Lower leg skin (tissue), 3 donors: ENCODE measurements at regions not wholly inside any gene's neighbourhood (a gene's known extent, or its start where the extent isn't known, plus 50 kb on each side); places are given as distances from the start of the nearest gene placed in this dataset.

ENCODE experiments used
- POLR2A ChIP-seq, 2 donors: fragments of 450-650 bp; IDR thresholded peaks; one replicate each; pipeline ENCODE4 v1.6.1; 2016 to 2017; ENCODE audit warnings: antibody characterized with exemption in 2 of 2, mild to moderate bottlenecking in 1 of 2, moderate library complexity in 1 of 2
- TF ChIP-seq, protein P1 (sequence below), 3 donors: fragments of 450-650 bp; IDR thresholded peaks; one replicate each; pipeline ENCODE4 v1.5.1; 2016; ENCODE audit warnings: antibody characterized with exemption in 3 of 3, mild to moderate bottlenecking in 3 of 3, moderate library complexity in 2 of 3

DNA sequence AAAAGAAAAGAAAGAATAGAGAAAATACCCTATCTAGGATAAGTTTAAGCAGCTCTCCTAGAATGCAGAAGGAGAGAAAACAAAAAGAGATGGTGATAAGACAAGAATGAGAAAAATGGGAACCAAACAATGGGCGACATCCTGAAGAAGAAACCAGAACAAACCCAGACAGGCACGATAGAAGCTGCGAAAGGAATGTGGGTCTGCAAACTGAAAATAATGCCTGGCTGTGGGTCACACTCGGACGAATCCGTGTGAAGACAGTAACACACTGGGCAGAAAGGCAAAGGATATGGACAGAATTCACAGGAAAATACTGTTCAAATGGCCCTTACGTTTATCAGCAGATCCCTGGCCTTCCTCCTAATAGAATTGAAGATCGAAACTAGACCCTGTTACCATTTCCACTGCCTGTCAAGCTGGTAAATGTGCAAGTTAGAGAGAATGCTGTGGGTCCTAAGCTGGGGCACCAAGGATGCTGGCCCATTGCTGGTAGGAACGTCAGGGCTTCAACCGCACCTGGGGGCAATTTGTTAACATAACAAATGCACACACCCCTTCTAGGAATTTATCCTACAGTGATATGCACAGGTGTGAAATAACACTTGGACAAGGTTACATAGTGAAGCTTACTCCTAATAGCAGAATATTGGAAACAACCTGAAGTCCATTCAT, 117.5 kb upstream of the RFLNA start:
- TF ChIP-seq, protein P1, sequence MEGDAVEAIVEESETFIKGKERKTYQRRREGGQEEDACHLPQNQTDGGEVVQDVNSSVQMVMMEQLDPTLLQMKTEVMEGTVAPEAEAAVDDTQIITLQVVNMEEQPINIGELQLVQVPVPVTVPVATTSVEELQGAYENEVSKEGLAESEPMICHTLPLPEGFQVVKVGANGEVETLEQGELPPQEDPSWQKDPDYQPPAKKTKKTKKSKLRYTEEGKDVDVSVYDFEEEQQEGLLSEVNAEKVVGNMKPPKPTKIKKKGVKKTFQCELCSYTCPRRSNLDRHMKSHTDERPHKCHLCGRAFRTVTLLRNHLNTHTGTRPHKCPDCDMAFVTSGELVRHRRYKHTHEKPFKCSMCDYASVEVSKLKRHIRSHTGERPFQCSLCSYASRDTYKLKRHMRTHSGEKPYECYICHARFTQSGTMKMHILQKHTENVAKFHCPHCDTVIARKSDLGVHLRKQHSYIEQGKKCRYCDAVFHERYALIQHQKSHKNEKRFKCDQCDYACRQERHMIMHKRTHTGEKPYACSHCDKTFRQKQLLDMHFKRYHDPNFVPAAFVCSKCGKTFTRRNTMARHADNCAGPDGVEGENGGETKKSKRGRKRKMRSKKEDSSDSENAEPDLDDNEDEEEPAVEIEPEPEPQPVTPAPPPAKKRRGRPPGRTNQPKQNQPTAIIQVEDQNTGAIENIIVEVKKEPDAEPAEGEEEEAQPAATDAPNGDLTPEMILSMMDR (IDR thresholded peaks at IDR 0.05), result no peak
- no peak for TF ChIP-seq POLR2A (IDR thresholded peaks at IDR 0.05)
